Keratinocyte (primary cell): ENCODE measurements at regions not wholly inside any gene's neighbourhood (a gene's known extent, or its start where the extent isn't known, plus 50 kb on each side); places are given as distances from the start of the nearest gene placed in this dataset.

Source experiments
- CTCF ChIP-seq, 3 experiments: IDR thresholded peaks in 1 of 3; conservative IDR thresholded peaks in 1 of 3; optimal IDR thresholded peaks in 1 of 3; 2 replicates in 2 of 3; 3 replicates in 1 of 3; pipeline versions ENCODE3 to v1.5.1; 2011; ENCODE audit warnings: low read length in 3 of 3, mild to moderate bottlenecking in 3 of 3, moderate library complexity in 2 of 3, control low read depth in 1 of 3, inconsistent platforms in 1 of 3; ENCODE audit not compliant: insufficient read depth in 2 of 3; ENCODE audit errors: extremely low read depth in 1 of 3
- EZH2 ChIP-seq: IDR thresholded peaks from one replicate; pipeline ENCODE4 v1.6.1; 2012; ENCODE audit warnings: inconsistent platforms, mild to moderate bottlenecking, low read length, moderate library complexity

GRCh38 chr4:53951414-53951813 lies 113.0 kb downstream of the CHIC2 start:
- TF ChIP-seq CTCF (optimal IDR thresholded peaks at IDR 0.05 in 1 of 3, IDR thresholded peaks at IDR 0.05 in 1 of 3, conservative IDR thresholded peaks at IDR 0.05 in 1 of 3; ENCODE audit: extremely low read depth in 1 of 3, insufficient read depth in 2 of 3, low read length in 3 of 3) (no peak), EZH2 (no peak)
